HG03175 (cell line): ENCODE measurements at regions not wholly inside any gene's neighbourhood (a gene's known extent, or its start where the extent isn't known, plus 50 kb on each side); places are given as distances from the start of the nearest gene placed in this dataset.
A peak's percentile ranks its signal among the peaks of the same experiment; 100 is the strongest.

ENCODE experiments used
- ATAC-seq: cut with Tn5 transposase; IDR thresholded peaks from one replicate; pipeline ENCODE4 v1.9.1; 2021; ENCODE audit warnings: mild to moderate bottlenecking, moderate library complexity; ENCODE audit not compliant: unreplicated experiment

- no peak for ATAC-seq
Observed at GRCh38 chr13:36493046-36493445, 60.8 kb downstream of the CCNA1 start.

- no peak for ATAC-seq
Observed at GRCh38 chr13:36495431-36495830, 63.1 kb downstream of the CCNA1 start.

- no peak for ATAC-seq
Observed at GRCh38 chr13:36509369-36509768, 77.1 kb downstream of the CCNA1 start.

GRCh38 chr13:36512771-36513170 is 80.5 kb downstream of the CCNA1 start:
- ATAC-seq, result no peak

GRCh38 chr13:36513266-36513665 is 81.0 kb downstream of the CCNA1 start:
- ATAC-seq, result no peak

GRCh38 chr13:36515466-36515865 is 83.2 kb downstream of the CCNA1 start:
- ATAC-seq, result no peak

GRCh38 chr13:36516225-36516624 is 83.9 kb downstream of the CCNA1 start:
- ATAC-seq, result no peak

GRCh38 chr13:36518707-36519106 is 86.4 kb downstream of the CCNA1 start:
- ATAC-seq, result no peak

- no peak for ATAC-seq
Observed at GRCh38 chr13:36519432-36519831, 87.1 kb downstream of the CCNA1 start.

GRCh38 chr13:36520111-36520510 is 87.8 kb downstream of the CCNA1 start:
- no peak for ATAC-seq

- ATAC-seq, result no peak
Observed at GRCh38 chr13:36526897-36527296, 94.6 kb downstream of the CCNA1 start.

GRCh38 chr13:36528105-36528504 is 95.8 kb downstream of the CCNA1 start:
- no peak for ATAC-seq

- no peak for ATAC-seq
Observed at GRCh38 chr13:36530050-36530789, 97.9 kb downstream of the CCNA1 start.

- ATAC-seq, result no peak
Observed at GRCh38 chr13:36530861-36531590, 98.7 kb downstream of the CCNA1 start.

GRCh38 chr13:36531746-36532486 is 99.6 kb downstream of the CCNA1 start:
- ATAC-seq, result no peak

GRCh38 chr13:36533806-36534205 is 101.5 kb downstream of the CCNA1 start:
- ATAC-seq, result no peak

GRCh38 chr13:36536546-36536945 is 104.3 kb downstream of the CCNA1 start:
- ATAC-seq, result no peak

- ATAC-seq, result no peak
Observed at GRCh38 chr13:36543671-36544070, 111.4 kb downstream of the CCNA1 start.

GRCh38 chr13:36548129-36548528 is 115.8 kb downstream of the CCNA1 start:
- ATAC-seq, result no peak

- no peak for ATAC-seq
Observed at GRCh38 chr13:36549126-36549702, 116.9 kb downstream of the CCNA1 start.

GRCh38 chr13:36549755-36550154 is 117.5 kb downstream of the CCNA1 start:
- ATAC-seq, result peak; percentile 42
